Fibroblast of peridontal ligament (primary cell): ENCODE measurements at regions not wholly inside any gene's neighbourhood (a gene's known extent, or its start where the extent isn't known, plus 50 kb on each side); places are given as distances from the start of the nearest gene placed in this dataset.

Source experiments
- DNase-seq: peaks from one replicate; pipeline ENCODE4 v3.0.0-alpha.2; 2010; ENCODE audit errors: extremely low read depth

- DNase-seq = no peak
These were observed 136.2 kb upstream of the ZBTB40 start for GRCh38 chr1:22315315-22316078.

GRCh38 chr1:22317231-22317919 lies 134.3 kb upstream of the ZBTB40 start:
- DNase-seq = no peak

GRCh38 chr1:22317920-22318243 lies 133.8 kb upstream of the ZBTB40 start:
- DNase-seq = no peak

- no peak for DNase-seq
These were observed 133.2 kb upstream of the ZBTB40 start for GRCh38 chr1:22318279-22318981.

- DNase-seq = no peak
These were observed 132.0 kb upstream of the ZBTB40 start for GRCh38 chr1:22319608-22320007.

- DNase-seq = no peak
These were observed 130.9 kb upstream of the ZBTB40 start for GRCh38 chr1:22320587-22321344.

GRCh38 chr1:22321917-22322316 lies 129.7 kb upstream of the ZBTB40 start:
- DNase-seq = no peak

- DNase-seq = no peak
These were observed 128.4 kb upstream of the ZBTB40 start for GRCh38 chr1:22323141-22323845.

- DNase-seq = no peak
These were observed 127.7 kb upstream of the ZBTB40 start for GRCh38 chr1:22323846-22324504.

- no peak for DNase-seq
These were observed 125.9 kb upstream of the ZBTB40 start for GRCh38 chr1:22325531-22326371.

GRCh38 chr1:22326372-22326915 lies 125.2 kb upstream of the ZBTB40 start:
- no peak for DNase-seq

GRCh38 chr1:22326931-22327330 lies 124.7 kb upstream of the ZBTB40 start:
- DNase-seq = no peak

- no peak for DNase-seq
These were observed 124.2 kb upstream of the ZBTB40 start for GRCh38 chr1:22327411-22327810.

- DNase-seq = no peak
These were observed 123.1 kb upstream of the ZBTB40 start for GRCh38 chr1:22328331-22329147.

- no peak for DNase-seq
These were observed 122.5 kb upstream of the ZBTB40 start for GRCh38 chr1:22329148-22329515.

- DNase-seq = no peak
These were observed 121.4 kb upstream of the ZBTB40 start for GRCh38 chr1:22330092-22330759.

- no peak for DNase-seq
These were observed 120.9 kb upstream of the ZBTB40 start for GRCh38 chr1:22330760-22331119.

GRCh38 chr1:22331618-22332423 lies 119.8 kb upstream of the ZBTB40 start:
- DNase-seq = no peak
